Type B pancreatic cell (in vitro differentiated cells): ENCODE measurements at regions not wholly inside any gene's neighbourhood (a gene's known extent, or its start where the extent isn't known, plus 50 kb on each side); places are given as distances from the start of the nearest gene placed in this dataset.

Experiments
- DNase-seq: peaks from one replicate; pipeline ENCODE4 v3.0.0; 2021; ENCODE audit warnings: mixed read lengths; ENCODE audit not compliant: unreplicated experiment; ENCODE audit errors: extremely low spot score
- H3K27ac Mint-ChIP-seq: 2 replicates; pipeline ENCODE4 v1.8.0; 2021; ENCODE audit warnings: mild to moderate bottlenecking, mixed read lengths
- H3K27me3 Mint-ChIP-seq: 2 replicates; pipeline ENCODE4 v1.8.0; 2021; ENCODE audit warnings: mixed read lengths
- H3K36me3 Mint-ChIP-seq: 2 replicates; pipeline ENCODE4 v1.8.0; 2021; ENCODE audit warnings: mixed read lengths
- H3K4me1 Mint-ChIP-seq: one replicate; pipeline ENCODE4 v1.8.0; 2021; ENCODE audit warnings: mixed read lengths; ENCODE audit not compliant: unreplicated experiment
- H3K4me3 Mint-ChIP-seq: 2 replicates; pipeline ENCODE4 v1.8.0; 2021; ENCODE audit warnings: mild to moderate bottlenecking, mixed read lengths
- H3K9me3 Mint-ChIP-seq: 2 replicates; pipeline ENCODE4 v1.8.0; 2021; ENCODE audit warnings: mixed read lengths
- TF ChIP-seq, protein P1 (sequence below): fragments of 200-600 bp; sonication (generic); conservative IDR thresholded peaks from 2 replicates; pipeline ENCODE4 v1.5.0; 2021; ENCODE audit warnings: antibody characterized with exemption, mild to moderate bottlenecking

DNA sequence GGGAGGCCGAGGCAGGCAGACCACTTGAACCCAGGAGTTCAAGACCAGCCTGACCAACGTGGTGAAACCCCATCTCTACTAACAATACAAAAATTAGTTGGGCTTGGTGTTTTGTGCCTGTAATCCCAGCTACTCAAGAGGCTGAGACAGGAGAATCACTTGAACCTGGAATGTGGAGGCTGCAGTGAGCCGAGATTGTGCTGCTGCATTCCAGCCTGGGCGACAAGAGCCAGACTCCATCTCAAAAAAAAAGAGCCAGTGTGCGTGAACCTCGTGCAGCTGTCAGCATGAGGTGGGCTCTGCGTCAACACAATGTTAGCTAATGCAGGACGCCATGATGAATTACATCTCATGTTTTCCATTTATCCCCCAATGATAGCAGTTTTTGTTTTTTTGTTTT, 110.7 kb upstream of the SLC45A1 start:
- Mint-ChIP-seq H3K27ac (no peak overlapping the region), H3K36me3 (no peaks in the 10 kb centered on the region), H3K27me3 (no peaks in the 10 kb centered on the region), H3K4me3 (no peak overlapping the region), H3K4me1 (peaks cover 37% of the 10 kb centered on the region), H3K9me3 (peaks cover 4% of the 10 kb centered on the region)
- TF ChIP-seq, protein P1, sequence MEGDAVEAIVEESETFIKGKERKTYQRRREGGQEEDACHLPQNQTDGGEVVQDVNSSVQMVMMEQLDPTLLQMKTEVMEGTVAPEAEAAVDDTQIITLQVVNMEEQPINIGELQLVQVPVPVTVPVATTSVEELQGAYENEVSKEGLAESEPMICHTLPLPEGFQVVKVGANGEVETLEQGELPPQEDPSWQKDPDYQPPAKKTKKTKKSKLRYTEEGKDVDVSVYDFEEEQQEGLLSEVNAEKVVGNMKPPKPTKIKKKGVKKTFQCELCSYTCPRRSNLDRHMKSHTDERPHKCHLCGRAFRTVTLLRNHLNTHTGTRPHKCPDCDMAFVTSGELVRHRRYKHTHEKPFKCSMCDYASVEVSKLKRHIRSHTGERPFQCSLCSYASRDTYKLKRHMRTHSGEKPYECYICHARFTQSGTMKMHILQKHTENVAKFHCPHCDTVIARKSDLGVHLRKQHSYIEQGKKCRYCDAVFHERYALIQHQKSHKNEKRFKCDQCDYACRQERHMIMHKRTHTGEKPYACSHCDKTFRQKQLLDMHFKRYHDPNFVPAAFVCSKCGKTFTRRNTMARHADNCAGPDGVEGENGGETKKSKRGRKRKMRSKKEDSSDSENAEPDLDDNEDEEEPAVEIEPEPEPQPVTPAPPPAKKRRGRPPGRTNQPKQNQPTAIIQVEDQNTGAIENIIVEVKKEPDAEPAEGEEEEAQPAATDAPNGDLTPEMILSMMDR: no peak
- no peak for DNase-seq

DNA sequence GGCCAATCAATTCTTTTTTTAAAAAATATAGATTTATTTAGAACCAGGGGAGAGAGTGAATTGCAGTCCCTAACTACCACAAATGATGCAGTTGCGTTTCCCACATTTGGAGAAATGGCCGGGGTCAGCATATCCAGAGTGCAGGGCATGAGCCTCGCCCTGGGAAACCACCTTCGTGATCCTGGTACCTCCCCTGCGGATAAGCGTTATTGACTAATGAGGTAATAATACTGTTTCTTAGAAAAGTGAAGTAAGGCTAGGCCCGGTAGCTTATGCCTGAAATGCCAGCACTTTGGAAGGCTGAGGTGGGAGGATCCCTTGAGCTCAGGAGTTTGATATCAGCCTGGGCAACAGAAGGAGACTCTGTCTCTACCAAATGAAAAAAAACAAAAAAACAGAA, 111.5 kb upstream of the SLC45A1 start:
- H3K27me3 Mint-ChIP-seq: no peaks in the 10 kb centered on the region
- H3K36me3 Mint-ChIP-seq: no peaks in the 10 kb centered on the region
- no peak for DNase-seq
- no peak overlapping the region for H3K27ac Mint-ChIP-seq
- H3K4me1 Mint-ChIP-seq: peaks cover 38% of the 10 kb centered on the region
- peaks cover 4% of the 10 kb centered on the region for H3K9me3 Mint-ChIP-seq
- no peak overlapping the region for H3K4me3 Mint-ChIP-seq
- TF ChIP-seq, protein P1: no peak

GRCh38 chr1:8205771-8206170, 112.1 kb upstream of the SLC45A1 start:
- H3K36me3 Mint-ChIP-seq: no peaks in the 10 kb centered on the region
- H3K4me3 Mint-ChIP-seq: no peak overlapping the region
- peaks cover 4% of the 10 kb centered on the region for H3K9me3 Mint-ChIP-seq
- H3K27me3 Mint-ChIP-seq: no peaks in the 10 kb centered on the region
- DNase-seq: no peak
- H3K27ac Mint-ChIP-seq: peak overlapping the region; percentile 66
- TF ChIP-seq, protein P1: no peak
- H3K4me1 Mint-ChIP-seq: peaks cover 44% of the 10 kb centered on the region

GRCh38 chr1:8204826-8205225, 113.1 kb upstream of the SLC45A1 start:
- no peaks in the 10 kb centered on the region for H3K36me3 Mint-ChIP-seq
- H3K27ac Mint-ChIP-seq: peak overlapping the region; percentile 98
- TF ChIP-seq, protein P1: no peak
- peaks cover 4% of the 10 kb centered on the region for H3K9me3 Mint-ChIP-seq
- peaks cover 47% of the 10 kb centered on the region for H3K4me1 Mint-ChIP-seq
- H3K27me3 Mint-ChIP-seq: no peaks in the 10 kb centered on the region
- peak overlapping the region; percentile 75 for H3K4me3 Mint-ChIP-seq
- DNase-seq: no peak

DNA sequence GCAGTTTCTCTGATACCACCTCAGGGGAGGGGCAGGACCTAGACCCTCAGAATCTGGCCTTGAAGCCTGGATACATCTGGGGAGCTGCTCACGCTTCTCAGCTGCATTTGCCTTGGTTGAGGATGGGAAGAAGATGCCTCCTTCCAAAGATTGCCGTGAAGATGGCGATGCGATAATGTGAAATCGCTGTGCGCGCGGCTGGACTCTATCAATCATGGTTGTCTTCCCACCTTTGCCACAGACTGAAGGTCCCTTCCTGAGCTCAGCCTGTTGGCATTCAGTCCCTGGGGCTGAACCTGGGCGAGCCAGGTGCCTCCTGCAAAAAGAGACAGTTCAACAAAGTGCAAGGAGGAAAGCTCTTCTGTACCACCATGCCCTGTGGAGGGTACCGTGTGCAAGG, 114.4 kb upstream of the SLC45A1 start:
- H3K27me3 Mint-ChIP-seq: no peaks in the 10 kb centered on the region
- H3K27ac Mint-ChIP-seq: peak overlapping the region; percentile 98
- no peak for DNase-seq
- peak overlapping the region; percentile 75 for H3K4me3 Mint-ChIP-seq
- no peaks in the 10 kb centered on the region for H3K36me3 Mint-ChIP-seq
- H3K9me3 Mint-ChIP-seq: peaks cover 7% of the 10 kb centered on the region
- peaks cover 52% of the 10 kb centered on the region for H3K4me1 Mint-ChIP-seq
- TF ChIP-seq, protein P1: no peak

DNA sequence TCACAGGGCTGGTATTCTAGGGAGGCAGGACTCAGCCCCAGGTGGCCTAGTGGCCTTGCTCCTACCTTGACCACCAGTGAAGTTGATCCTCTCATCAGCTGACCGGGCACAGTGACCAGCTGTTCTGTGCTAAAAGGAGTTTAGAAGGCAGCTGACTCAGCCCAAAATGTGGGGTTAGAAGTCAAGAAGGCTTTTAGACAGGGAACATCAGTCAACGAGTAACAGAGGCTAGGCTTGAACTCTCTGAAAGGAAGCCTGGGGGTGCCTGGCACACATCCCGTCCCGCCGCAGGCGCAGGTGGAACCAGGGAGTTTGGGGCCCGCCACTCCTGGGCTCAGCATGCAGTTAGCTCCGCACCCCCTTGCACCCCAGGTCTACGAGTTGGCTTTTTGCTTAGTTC, 114.9 kb upstream of the SLC45A1 start:
- no peaks in the 10 kb centered on the region for H3K27me3 Mint-ChIP-seq
- H3K9me3 Mint-ChIP-seq: peaks cover 8% of the 10 kb centered on the region
- peaks cover 53% of the 10 kb centered on the region for H3K4me1 Mint-ChIP-seq
- H3K27ac Mint-ChIP-seq: peak overlapping the region; percentile 98
- TF ChIP-seq, protein P1: no peak
- H3K36me3 Mint-ChIP-seq: no peaks in the 10 kb centered on the region
- H3K4me3 Mint-ChIP-seq: no peak overlapping the region
- DNase-seq: no peak
